ENCODE measurements at regions not wholly inside any gene's neighbourhood (a gene's known extent, or its start where the extent isn't known, plus 50 kb on each side); places are given as distances from the start of the nearest gene placed in this dataset.

DNA sequence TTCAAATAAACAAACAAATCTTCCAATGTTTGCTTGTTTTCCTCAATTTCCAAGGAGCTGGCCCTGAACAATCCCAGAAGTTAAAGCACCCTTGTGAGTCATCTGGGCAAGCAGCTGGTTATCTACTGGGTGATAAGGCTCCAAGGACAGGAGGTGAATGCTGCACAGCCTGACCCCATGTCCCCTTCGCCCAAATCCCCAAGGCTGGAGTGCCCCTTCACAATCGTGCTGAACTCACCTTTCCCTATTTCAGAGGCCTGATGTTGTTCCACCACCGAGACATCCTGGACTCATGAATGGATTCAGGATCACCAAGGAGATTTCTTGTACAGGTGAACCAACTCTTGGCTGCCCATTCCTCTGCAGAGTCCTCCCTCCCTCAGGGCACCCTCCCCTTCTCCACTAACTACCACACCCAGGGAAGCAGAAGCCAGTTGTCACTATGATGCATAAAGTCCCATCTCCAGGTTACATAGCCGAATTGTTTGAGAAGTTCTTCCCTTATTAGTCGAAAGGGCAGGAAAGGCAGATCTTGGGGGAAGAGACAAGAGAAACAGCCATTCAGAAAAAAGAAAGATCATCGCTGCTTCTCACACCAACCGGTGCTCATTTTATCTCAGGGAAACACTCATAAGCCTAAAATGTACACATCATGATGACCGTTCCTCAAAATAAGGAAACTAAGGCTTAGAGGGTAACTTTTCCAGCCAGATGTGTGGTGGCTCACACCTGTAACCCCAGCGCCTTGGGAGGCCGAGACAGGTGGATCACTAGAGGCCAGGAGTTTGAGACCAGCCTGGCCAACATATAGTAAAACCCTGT, 138.8 kb upstream of the RREB1 start:
- no peaks in the 10 kb centered on the region for H3K4me1 ChIP-seq (ENCODE audit: control insufficient read depth, insufficient read depth, low read length)
- no peaks in the 10 kb centered on the region for H3K36me3 ChIP-seq (ENCODE audit: control insufficient read depth, insufficient read depth, low read length)
- no peak for DNase-seq
- no peak for TF ChIP-seq CTCF (conservative IDR thresholded peaks at IDR 0.05)
- no peaks in the 10 kb centered on the region for H3K36me3 Mint-ChIP-seq (ENCODE audit: low read depth)
- 93% methylated on average over 10 of the region's 10 CpGs for WGBS, 2 experiments (ENCODE audit: insufficient coverage in 1 of 2, insufficient read length in 1 of 2)
- H3K4me3 Mint-ChIP-seq: no peak overlapping the region
- H3K27ac Mint-ChIP-seq: no peak overlapping the region
- H3K9ac ChIP-seq (ENCODE audit: extremely low read depth, low read length, poor library complexity, severe bottlenecking): no peak overlapping the region
- no peak overlapping the region for H3K4me3 ChIP-seq (ENCODE audit: low read length)
- no peaks in the 10 kb centered on the region for H3K4me1 Mint-ChIP-seq
- no peaks in the 10 kb centered on the region for H3K9me3 Mint-ChIP-seq
- H3K27ac ChIP-seq (ENCODE audit: low read depth, low read length): no peak overlapping the region
- no peaks in the 10 kb centered on the region for H3K27me3 ChIP-seq (ENCODE audit: control insufficient read depth, insufficient read depth, low read length, poor library complexity, severe bottlenecking)
- H3K27me3 Mint-ChIP-seq (ENCODE audit: insufficient read depth): peaks cover 5% of the 10 kb centered on the region
- no peaks in the 10 kb centered on the region for H3K9me3 ChIP-seq (ENCODE audit: control insufficient read depth, low read length)

- H3K36me3 ChIP-seq (ENCODE audit: control insufficient read depth, insufficient read depth, low read length): no peaks in the 10 kb centered on the region
- Mint-ChIP-seq H3K36me3 (ENCODE audit: low read depth) (no peaks in the 10 kb centered on the region), H3K4me1 (no peaks in the 10 kb centered on the region), H3K9me3 (no peaks in the 10 kb centered on the region), H3K27me3 (ENCODE audit: insufficient read depth) (peaks cover 2% of the 10 kb centered on the region), H3K4me3 (no peak overlapping the region), H3K27ac (no peak overlapping the region)
- H3K9ac ChIP-seq (ENCODE audit: extremely low read depth, low read length, poor library complexity, severe bottlenecking): no peak overlapping the region
- DNase-seq: peak; percentile 77
- H3K9me3 ChIP-seq (ENCODE audit: control insufficient read depth, low read length): no peaks in the 10 kb centered on the region
- no peaks in the 10 kb centered on the region for H3K27me3 ChIP-seq (ENCODE audit: control insufficient read depth, insufficient read depth, low read length, poor library complexity, severe bottlenecking)
- H3K4me1 ChIP-seq (ENCODE audit: control insufficient read depth, insufficient read depth, low read length): no peaks in the 10 kb centered on the region
- no peak overlapping the region for H3K4me3 ChIP-seq (ENCODE audit: low read length)
- H3K27ac ChIP-seq (ENCODE audit: low read depth, low read length): no peak overlapping the region
- WGBS, 2 experiments (ENCODE audit: insufficient coverage in 1 of 2, insufficient read length in 1 of 2): 88 to 91% methylated on average over 9 to 10 of the region's 10 CpGs
- TF ChIP-seq CTCF (conservative IDR thresholded peaks at IDR 0.05): no peak
Observed at GRCh38 chr6:6969761-6970223, 138.0 kb upstream of the RREB1 start.

DNA sequence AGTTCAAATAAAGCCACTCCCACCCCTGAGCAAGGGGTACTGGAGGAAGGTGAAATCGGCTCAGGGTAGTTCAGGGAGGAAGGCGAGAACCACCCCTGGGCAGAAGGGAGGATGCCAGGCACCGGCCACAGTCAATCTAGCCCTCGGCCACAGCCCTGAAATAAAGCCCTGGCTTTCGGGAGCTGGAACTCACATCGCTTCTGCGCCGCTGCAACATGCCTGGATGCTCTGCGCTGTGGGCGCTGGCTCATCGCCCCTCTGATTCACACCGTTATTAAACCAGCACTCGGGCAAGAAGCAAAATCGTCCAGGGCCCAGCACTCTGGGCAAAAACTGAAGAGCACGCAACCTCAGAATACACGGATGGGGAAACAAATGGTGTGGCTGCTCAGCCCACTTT, 136.9 kb upstream of the RREB1 start:
- Mint-ChIP-seq H3K9me3 (no peaks in the 10 kb centered on the region), H3K4me3 (no peak overlapping the region), H3K36me3 (ENCODE audit: low read depth) (no peaks in the 10 kb centered on the region), H3K27me3 (ENCODE audit: insufficient read depth) (peaks cover 2% of the 10 kb centered on the region), H3K27ac (no peak overlapping the region), H3K4me1 (no peaks in the 10 kb centered on the region)
- WGBS, 2 experiments (ENCODE audit: insufficient coverage in 1 of 2, insufficient read length in 1 of 2): 94 to 96% methylated on average over 15 to 16 of the region's 16 CpGs
- no peaks in the 10 kb centered on the region for H3K4me1 ChIP-seq (ENCODE audit: control insufficient read depth, insufficient read depth, low read length)
- H3K36me3 ChIP-seq (ENCODE audit: control insufficient read depth, insufficient read depth, low read length): no peaks in the 10 kb centered on the region
- H3K9ac ChIP-seq (ENCODE audit: extremely low read depth, low read length, poor library complexity, severe bottlenecking): no peak overlapping the region
- TF ChIP-seq CTCF (conservative IDR thresholded peaks at IDR 0.05): no peak
- no peaks in the 10 kb centered on the region for H3K27me3 ChIP-seq (ENCODE audit: control insufficient read depth, insufficient read depth, low read length, poor library complexity, severe bottlenecking)
- no peak overlapping the region for H3K4me3 ChIP-seq (ENCODE audit: low read length)
- DNase-seq: no peak
- H3K27ac ChIP-seq (ENCODE audit: low read depth, low read length): no peak overlapping the region
- no peaks in the 10 kb centered on the region for H3K9me3 ChIP-seq (ENCODE audit: control insufficient read depth, low read length)
